Gastrocnemius medialis (tissue), 4 donors: ENCODE measurements at regions not wholly inside any gene's neighbourhood (a gene's known extent, or its start where the extent isn't known, plus 50 kb on each side); places are given as distances from the start of the nearest gene placed in this dataset.
A peak's percentile ranks its signal among the peaks of the same experiment; 100 is the strongest.

Source experiments
- ATAC-seq, 2 donors: fragments of 150-250 bp; one replicate each; pipeline ENCODE4 v1.9.1; 2016
- DNase-seq, 2 donors: peaks; one replicate each; pipeline ENCODE4 v3.0.0-alpha.2; 2019
- H3K27ac ChIP-seq, 4 donors: fragments of 200-600 bp; sonication (generic); 1 replicate in 1 of 4; 2 replicates in 3 of 4; pipeline ENCODE4 v1.5.1; 2016 to 2018; ENCODE audit warnings: mild to moderate bottlenecking in 2 of 4, moderate library complexity in 1 of 4
- H3K27me3 ChIP-seq, 3 donors: fragments of 200-600 bp; sonication (generic) in 2 of 3; 1 replicate in 1 of 3; 2 replicates in 2 of 3; pipeline versions ENCODE4 v1.5.1 to v1.6.0; 2016 to 2019; ENCODE audit warnings: mild to moderate bottlenecking in 1 of 3, moderate library complexity in 1 of 3
- H3K36me3 ChIP-seq, 2 donors: fragments of 200-600 bp; sonication (generic) in 1 of 2; one replicate each; pipeline ENCODE4 v1.5.1; 2017 to 2018
- H3K4me1 ChIP-seq, 2 donors: fragments of 200-600 bp; sonication (generic) in 1 of 2; one replicate each; pipeline ENCODE4 v1.5.1; 2016 to 2017; ENCODE audit warnings: mild to moderate bottlenecking in 2 of 2
- H3K4me3 ChIP-seq, 4 donors: fragments of 200-600 bp; sonication (generic) in 3 of 4; 1 replicate in 1 of 4; 2 replicates in 3 of 4; pipeline ENCODE4 v1.5.1; 2016 to 2019; ENCODE audit warnings: mild to moderate bottlenecking in 2 of 4
- H3K9me3 ChIP-seq, 3 donors: fragments of 200-600 bp; sonication (generic) in 2 of 3; 1 replicate in 1 of 3; 2 replicates in 2 of 3; pipeline ENCODE4 v1.5.1; 2016 to 2019
- CTCF ChIP-seq, 5 experiments: fragments of 450-650 bp in 3 of 5; fragments of 200-600 bp in 2 of 5; sonication (generic) in 2 of 5; IDR thresholded peaks in 4 of 5; conservative IDR thresholded peaks in 1 of 5; 1 replicate in 4 of 5; 2 replicates in 1 of 5; pipeline ENCODE4 v1.5.1; 2016 to 2019; ENCODE audit warnings: antibody characterized with exemption in 5 of 5, mild to moderate bottlenecking in 3 of 5, moderate library complexity in 3 of 5
- POLR2A ChIP-seq, 2 donors: fragments of 450-650 bp; IDR thresholded peaks; one replicate each; pipeline ENCODE4 v1.6.1; 2017; ENCODE audit warnings: antibody characterized with exemption in 2 of 2, mild to moderate bottlenecking in 2 of 2, moderate library complexity in 2 of 2
- in situ Hi-C, 4 donors: fragments of 200-750 bp; cut with MboI; loops; one replicate each; pipeline versions ENCODE4 v1.15.0 to v1.8.0; 2017; ENCODE audit warnings: low sequenced_read_pairs in 4 of 4
- intact Hi-C: fragments of 100-400 bp; cut with DNase I; formaldehyde crosslinking; loops from one replicate; pipeline ENCODE4 v1.15.1; 2023; ENCODE audit warnings: low total_unique reads

GRCh38 chr15:88403351-88403791 is 63.8 kb downstream of the MRPL46 start:
- in situ Hi-C loops (no loop called here), intact Hi-C loops (no loop called here)
- H3K9me3 ChIP-seq: no peaks in the 10 kb centered on the region
- H3K36me3 ChIP-seq: no peaks in the 10 kb centered on the region
- DNase-seq: no peak
- ATAC-seq: no peak
- no peak overlapping the region for H3K4me3 ChIP-seq
- no peaks in the 10 kb centered on the region for H3K27me3 ChIP-seq
- H3K27ac ChIP-seq: no peak overlapping the region
- TF ChIP-seq POLR2A (IDR thresholded peaks at IDR 0.05) (no peak), CTCF (IDR thresholded peaks at IDR 0.05 in 4 of 5, conservative IDR thresholded peaks at IDR 0.05 in 1 of 5) (no peak)
- H3K4me1 ChIP-seq: peaks cover 0 to 6% of the 10 kb centered on the region in 2 donors

- no peaks in the 10 kb centered on the region for H3K36me3 ChIP-seq
- no peaks in the 10 kb centered on the region for H3K27me3 ChIP-seq
- TF ChIP-seq POLR2A (IDR thresholded peaks at IDR 0.05): no peak
- TF ChIP-seq CTCF (IDR thresholded peaks at IDR 0.05 in 4 of 5, conservative IDR thresholded peaks at IDR 0.05 in 1 of 5): no peak
- H3K27ac ChIP-seq: no peak overlapping the region
- peak in 1 of 2 donors; percentile 14 for DNase-seq
- intact Hi-C loops (no loop called here), in situ Hi-C loops (no loop called here)
- no peaks in the 10 kb centered on the region for H3K9me3 ChIP-seq
- peak overlapping the region in 1 of 4 donors; percentile 6 for H3K4me3 ChIP-seq
- H3K4me1 ChIP-seq: peaks cover 0 to 6% of the 10 kb centered on the region in 2 donors
- ATAC-seq: peak in 1 of 2 donors; percentile 68
Measured at GRCh38 chr15:88401996-88402656, 65.1 kb downstream of the MRPL46 start.

- Histone ChIP-seq H3K4me1 (peaks cover 0 to 6% of the 10 kb centered on the region in 2 donors), H3K27ac (no peak overlapping the region), H3K9me3 (no peaks in the 10 kb centered on the region), H3K36me3 (no peaks in the 10 kb centered on the region), H3K27me3 (no peaks in the 10 kb centered on the region), H3K4me3 (no peak overlapping the region)
- in situ Hi-C loops (no loop called here), intact Hi-C loops (no loop called here)
- TF ChIP-seq CTCF (IDR thresholded peaks at IDR 0.05 in 4 of 5, conservative IDR thresholded peaks at IDR 0.05 in 1 of 5) (no peak), POLR2A (IDR thresholded peaks at IDR 0.05) (no peak)
- no peak for ATAC-seq
- no peak for DNase-seq
Measured at GRCh38 chr15:88401251-88401995, 65.8 kb downstream of the MRPL46 start.

GRCh38 chr15:88400591-88401250 is 66.5 kb downstream of the MRPL46 start:
- peaks cover 0 to 6% of the 10 kb centered on the region in 2 donors for H3K4me1 ChIP-seq
- intact Hi-C loops: no loop called here
- DNase-seq (no peak), ATAC-seq (no peak)
- no peak overlapping the region for H3K27ac ChIP-seq
- in situ Hi-C loops: no loop called here
- H3K4me3 ChIP-seq: no peak overlapping the region
- H3K9me3 ChIP-seq: no peaks in the 10 kb centered on the region
- H3K27me3 ChIP-seq: no peaks in the 10 kb centered on the region
- TF ChIP-seq POLR2A (IDR thresholded peaks at IDR 0.05) (no peak), CTCF (IDR thresholded peaks at IDR 0.05 in 4 of 5, conservative IDR thresholded peaks at IDR 0.05 in 1 of 5) (no peak)
- H3K36me3 ChIP-seq: no peaks in the 10 kb centered on the region
